ENCODE measurements at regions not wholly inside any gene's neighbourhood (a gene's known extent, or its start where the extent isn't known, plus 50 kb on each side); places are given as distances from the start of the nearest gene placed in this dataset.

GRCh38 chr16:79542237-79542774, 58.2 kb downstream of the MAF start:
- TF ChIP-seq REST (IDR thresholded peaks at IDR 0.05; ENCODE audit: unreplicated experiment) (no peak), CTCF (conservative IDR thresholded peaks at IDR 0.05; ENCODE audit: low read depth in 2 of 2) (no peak), EZH2 (IDR thresholded peaks at IDR 0.05; ENCODE audit: low read depth, unreplicated experiment) (no peak), CREB1 (CRISPR knock-in tag; IDR thresholded peaks at IDR 0.05; ENCODE audit: low read depth) (no peak), POLR2AphosphoS5 (IDR thresholded peaks at IDR 0.05; ENCODE audit: low read depth) (no peak), EZH2phosphoT487 (IDR thresholded peaks at IDR 0.05; ENCODE audit: unreplicated experiment) (no peak), NANOG (IDR thresholded peaks at IDR 0.05; ENCODE audit: borderline replicate concordance) (no peak), JUNB (IDR thresholded peaks at IDR 0.05; ENCODE audit: unreplicated experiment) (no peak)
